ENCODE measurements at regions not wholly inside any gene's neighbourhood (a gene's known extent, or its start where the extent isn't known, plus 50 kb on each side); places are given as distances from the start of the nearest gene placed in this dataset.
A peak's percentile ranks its signal among the peaks of the same experiment; 100 is the strongest.

GRCh38 chr2:9772999-9773902, 70.0 kb upstream of the TAF1B start:
- no peak for DNase-seq (ENCODE audit: extremely low spot score)
- ChIA-PET CTCF (no interaction called here), POLR2A (no interaction called here)
- no peak for TF ChIP-seq FOXA1 (IDR thresholded peaks at IDR 0.05)
- no peak for TF ChIP-seq FOXM1 (IDR thresholded peaks at IDR 0.05; ENCODE audit: borderline replicate concordance)
- no peak for TF ChIP-seq PKNOX1 (IDR thresholded peaks at IDR 0.05)
- no peak for TF ChIP-seq ZNF384 (IDR thresholded peaks at IDR 0.05)
- no peak for TF ChIP-seq FOXK2 (IDR thresholded peaks at IDR 0.05)
- TF ChIP-seq L3MBTL2 (conservative IDR thresholded peaks at IDR 0.05): no peak

- DNase-seq (ENCODE audit: extremely low spot score): no peak
- no peak for TF ChIP-seq ZNF384 (IDR thresholded peaks at IDR 0.05)
- TF ChIP-seq CTBP1 (IDR thresholded peaks at IDR 0.05; ENCODE audit: borderline replicate concordance): no peak
- no peak for TF ChIP-seq L3MBTL2 (conservative IDR thresholded peaks at IDR 0.05)
- no peak for TF ChIP-seq BHLHE40 (IDR thresholded peaks at IDR 0.05; ENCODE audit: borderline replicate concordance)
- TF ChIP-seq SUZ12 (IDR thresholded peaks at IDR 0.05): no peak
- ChIA-PET POLR2A (no interaction called here), CTCF (no interaction called here)
Observed at GRCh38 chr2:9773903-9774239, 69.4 kb upstream of the TAF1B start.

- POLR2A ChIA-PET: no interaction called here
- no peak for TF ChIP-seq BHLHE40 (IDR thresholded peaks at IDR 0.05; ENCODE audit: borderline replicate concordance)
- no peak for TF ChIP-seq FOXA1 (IDR thresholded peaks at IDR 0.05)
- TF ChIP-seq CTBP1 (IDR thresholded peaks at IDR 0.05; ENCODE audit: borderline replicate concordance): no peak
- no peak for TF ChIP-seq NFRKB (IDR thresholded peaks at IDR 0.05)
- no peak for TF ChIP-seq TARDBP (IDR thresholded peaks at IDR 0.05)
- TF ChIP-seq FOXM1 (IDR thresholded peaks at IDR 0.05; ENCODE audit: borderline replicate concordance): no peak
- no peak for TF ChIP-seq SUZ12 (IDR thresholded peaks at IDR 0.05)
- no peak for TF ChIP-seq SP1 (IDR thresholded peaks at IDR 0.05)
- no peak for TF ChIP-seq HDGF (IDR thresholded peaks at IDR 0.05; ENCODE audit: borderline replicate concordance)
- no peak for TF ChIP-seq L3MBTL2 (conservative IDR thresholded peaks at IDR 0.05)
- TF ChIP-seq PKNOX1 (IDR thresholded peaks at IDR 0.05): no peak
- no peak for TF ChIP-seq ELF4 (IDR thresholded peaks at IDR 0.05)
- no peak for TF ChIP-seq LEF1 (IDR thresholded peaks at IDR 0.05; ENCODE audit: borderline replicate concordance)
- no peak for TF ChIP-seq FOXK2 (IDR thresholded peaks at IDR 0.05)
- DNase-seq (ENCODE audit: extremely low spot score): no peak
- CTCF ChIA-PET: no interaction called here
Observed at GRCh38 chr2:9774266-9774665, 69.0 kb upstream of the TAF1B start.

GRCh38 chr2:9775351-9775750, 67.9 kb upstream of the TAF1B start:
- POLR2A ChIA-PET: no interaction called here
- no peak for DNase-seq (ENCODE audit: extremely low spot score)
- CTCF ChIA-PET: no interaction called here
- no peak for TF ChIP-seq NFRKB (IDR thresholded peaks at IDR 0.05)
- no peak for TF ChIP-seq FOXM1 (IDR thresholded peaks at IDR 0.05; ENCODE audit: borderline replicate concordance)
- no peak for TF ChIP-seq ZNF384 (IDR thresholded peaks at IDR 0.05)
- no peak for TF ChIP-seq FOXK2 (IDR thresholded peaks at IDR 0.05)
- TF ChIP-seq CTBP1 (IDR thresholded peaks at IDR 0.05; ENCODE audit: borderline replicate concordance): no peak
- no peak for TF ChIP-seq FOXA1 (IDR thresholded peaks at IDR 0.05)
- no peak for TF ChIP-seq TARDBP (IDR thresholded peaks at IDR 0.05)
- TF ChIP-seq SUZ12 (IDR thresholded peaks at IDR 0.05): no peak
- no peak for TF ChIP-seq LEF1 (IDR thresholded peaks at IDR 0.05; ENCODE audit: borderline replicate concordance)

- CTCF ChIA-PET: no interaction called here
- DNase-seq (ENCODE audit: extremely low spot score): no peak
Observed at GRCh38 chr2:9775999-9776712, 67.1 kb upstream of the TAF1B start.

GRCh38 chr2:9777081-9777480, 66.2 kb upstream of the TAF1B start:
- CTCF ChIA-PET: no interaction called here
- no peak for TF ChIP-seq FOXM1 (IDR thresholded peaks at IDR 0.05; ENCODE audit: borderline replicate concordance)
- TF ChIP-seq BHLHE40 (IDR thresholded peaks at IDR 0.05; ENCODE audit: borderline replicate concordance): no peak
- no peak for DNase-seq (ENCODE audit: extremely low spot score)
- POLR2A ChIA-PET: no interaction called here

More at GRCh38 chr2:9775999-9776712, 67.1 kb upstream of the TAF1B start:
- no peak for TF ChIP-seq BHLHE40 (IDR thresholded peaks at IDR 0.05; ENCODE audit: borderline replicate concordance)
- no peak for TF ChIP-seq FOXM1 (IDR thresholded peaks at IDR 0.05; ENCODE audit: borderline replicate concordance)
- TF ChIP-seq L3MBTL2 (conservative IDR thresholded peaks at IDR 0.05): no peak
- no peak for TF ChIP-seq SP1 (IDR thresholded peaks at IDR 0.05)
- no peak for TF ChIP-seq HDGF (IDR thresholded peaks at IDR 0.05; ENCODE audit: borderline replicate concordance)
- no peak for TF ChIP-seq TARDBP (IDR thresholded peaks at IDR 0.05)
- POLR2A ChIA-PET: no interaction called here

GRCh38 chr2:9778012-9778411, 65.3 kb upstream of the TAF1B start:
- DNase-seq (ENCODE audit: extremely low spot score): peak; percentile 59

More at GRCh38 chr2:9778012-9778411, 65.3 kb upstream of the TAF1B start:
- no peak for TF ChIP-seq TARDBP (IDR thresholded peaks at IDR 0.05)
- no peak for TF ChIP-seq ZNF384 (IDR thresholded peaks at IDR 0.05)
- no peak for TF ChIP-seq FOXA1 (IDR thresholded peaks at IDR 0.05)
- no peak for TF ChIP-seq FOXK2 (IDR thresholded peaks at IDR 0.05)
- no peak for TF ChIP-seq NFRKB (IDR thresholded peaks at IDR 0.05)
- no peak for TF ChIP-seq LEF1 (IDR thresholded peaks at IDR 0.05; ENCODE audit: borderline replicate concordance)
- no peak for TF ChIP-seq BHLHE40 (IDR thresholded peaks at IDR 0.05; ENCODE audit: borderline replicate concordance)
- no peak for TF ChIP-seq L3MBTL2 (conservative IDR thresholded peaks at IDR 0.05)
- TF ChIP-seq ELF4 (IDR thresholded peaks at IDR 0.05): no peak
- TF ChIP-seq PKNOX1 (IDR thresholded peaks at IDR 0.05): no peak
- no peak for TF ChIP-seq FOXM1 (IDR thresholded peaks at IDR 0.05; ENCODE audit: borderline replicate concordance)
- no peak for TF ChIP-seq CTBP1 (IDR thresholded peaks at IDR 0.05; ENCODE audit: borderline replicate concordance)
- POLR2A ChIA-PET: no interaction called here
- CTCF ChIA-PET: interaction anchor here (1.4 to 2.4 kb wide), 2 partner anchors 8 to 9 kb away, joined by 4 to 7 read pairs; no protein-coding TSS in a partner anchor

Measured in HEK293T (cell line).